GM19025 (cell line): ENCODE measurements at regions not wholly inside any gene's neighbourhood (a gene's known extent, or its start where the extent isn't known, plus 50 kb on each side); places are given as distances from the start of the nearest gene placed in this dataset.

ENCODE experiments used
- ATAC-seq: cut with Tn5 transposase; IDR thresholded peaks from one replicate; pipeline ENCODE4 v1.9.1; 2021; ENCODE audit warnings: mild to moderate bottlenecking, low read depth, moderate library complexity; ENCODE audit not compliant: unreplicated experiment

DNA sequence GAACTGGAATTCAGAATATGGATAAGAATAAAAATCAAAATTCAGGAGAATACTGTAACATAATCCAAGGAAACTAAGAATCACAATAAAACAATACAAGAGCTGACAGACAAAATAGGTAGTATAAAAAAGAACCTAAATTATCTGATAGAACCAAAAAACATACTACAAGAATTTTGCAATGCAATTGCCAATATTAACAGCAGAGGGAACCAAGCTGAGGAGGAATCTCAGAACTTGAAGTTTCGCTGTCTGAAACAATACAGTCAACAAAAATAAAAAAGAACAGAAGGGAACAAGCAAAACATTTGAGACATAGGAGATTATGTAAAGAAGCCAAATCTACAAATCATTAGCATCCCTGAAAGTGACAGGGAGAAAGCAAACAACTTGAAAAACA, 84.1 kb upstream of the GALNT13 start:
- no peak for ATAC-seq

DNA sequence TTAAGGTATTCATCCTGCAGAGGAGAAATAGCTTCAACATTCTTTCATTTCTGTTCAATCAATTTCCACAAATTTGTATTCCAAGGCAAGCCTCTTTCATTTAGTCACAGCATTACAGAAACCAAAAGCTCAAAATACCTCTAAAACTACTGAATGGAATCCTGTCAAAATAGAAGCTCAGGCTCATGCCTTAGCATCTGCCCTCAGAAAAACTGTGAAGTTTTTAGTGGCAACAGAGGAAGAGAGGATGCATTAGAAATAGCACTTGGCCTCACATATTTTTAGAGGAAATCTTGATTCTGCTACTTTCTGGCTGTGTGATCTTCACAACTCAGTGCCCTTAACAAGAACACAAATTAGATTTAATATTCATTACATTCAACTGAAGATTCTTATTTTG, 69.1 kb upstream of the GALNT13 start:
- ATAC-seq, result no peak

- no peak for ATAC-seq
Observed at GRCh38 chr2:153808679-153809078, 63.0 kb upstream of the GALNT13 start.

GRCh38 chr2:153811516-153811915, 60.2 kb upstream of the GALNT13 start:
- ATAC-seq, result no peak

GRCh38 chr2:153812632-153813031, 59.1 kb upstream of the GALNT13 start:
- ATAC-seq, result no peak

GRCh38 chr2:153818242-153818641, 53.5 kb upstream of the GALNT13 start:
- no peak for ATAC-seq

- no peak for ATAC-seq
Observed at GRCh38 chr2:153819074-153819473, 52.6 kb upstream of the GALNT13 start.

GRCh38 chr2:153819501-153819900, 52.2 kb upstream of the GALNT13 start:
- no peak for ATAC-seq
